Body of pancreas (tissue), 4 donors: ENCODE measurements at regions not wholly inside any gene's neighbourhood (a gene's known extent, or its start where the extent isn't known, plus 50 kb on each side); places are given as distances from the start of the nearest gene placed in this dataset.

ENCODE experiments used
- ATAC-seq: fragments of 150-250 bp; one replicate; pipeline ENCODE4 v1.9.1; 2016
- DNase-seq, 4 donors: peaks; one replicate each; pipeline ENCODE4 v3.0.0-alpha.2; 2019
- H3K27ac ChIP-seq, 4 donors: fragments of 200-600 bp; sonication (generic); 1 replicate in 3 of 4; 2 replicates in 1 of 4; pipeline versions ENCODE4 v1.5.1 to v1.6.1; 2016 to 2019; ENCODE audit warnings: mild to moderate bottlenecking in 1 of 4, mixed read lengths in 1 of 4, moderate library complexity in 1 of 4
- H3K27me3 ChIP-seq, 2 donors: fragments of 200-600 bp; sonication (generic); one replicate each; pipeline ENCODE4 v1.6.0; 2016; ENCODE audit warnings: mild to moderate bottlenecking in 1 of 2
- H3K36me3 ChIP-seq, 2 donors: fragments of 200-600 bp; sonication (generic); replicated peaks in 1 of 2; 2 replicates each; pipeline ENCODE4 v1.5.1; 2016; ENCODE audit warnings: low read depth in 2 of 2; ENCODE audit not compliant: insufficient read depth in 1 of 2
- H3K4me1 ChIP-seq: fragments of 200-600 bp; sonication (generic); one replicate; pipeline ENCODE4 v1.6.0; 2016
- H3K4me3 ChIP-seq, 2 donors: fragments of 200-600 bp; sonication (generic); 1 replicate in 1 of 2; 2 replicates in 1 of 2; pipeline ENCODE4 v1.5.1; 2016 to 2019
- H3K9me3 ChIP-seq, 3 donors: fragments of 200-600 bp; sonication (generic); 1 replicate in 2 of 3; 2 replicates in 1 of 3; pipeline ENCODE4 v1.5.1; 2016
- POLR2A ChIP-seq, 3 donors: fragments of 450-650 bp; IDR thresholded peaks; one replicate each; pipeline ENCODE4 v1.6.1; 2016; ENCODE audit warnings: antibody characterized with exemption in 3 of 3, mild to moderate bottlenecking in 2 of 3
- WGBS, 2 donors: methylation state at CpG; one replicate each; pipeline ENCODE4 v1.1.5; 2017; 5-methylcytosine and 5-hydroxymethylcytosine counted together
- intact Hi-C: fragments of 100-400 bp; cut with DNase I; formaldehyde crosslinking; loops from one replicate; pipeline ENCODE4 v1.15.1; 2023
- TF ChIP-seq, protein P1 (sequence below), 7 experiments: fragments of 450-650 bp in 4 of 7; fragments of 200-600 bp in 3 of 7; sonication (generic) in 3 of 7; IDR thresholded peaks; one replicate each; pipeline ENCODE4 v1.5.1; 2016 to 2019; ENCODE audit warnings: antibody characterized with exemption in 7 of 7

DNA sequence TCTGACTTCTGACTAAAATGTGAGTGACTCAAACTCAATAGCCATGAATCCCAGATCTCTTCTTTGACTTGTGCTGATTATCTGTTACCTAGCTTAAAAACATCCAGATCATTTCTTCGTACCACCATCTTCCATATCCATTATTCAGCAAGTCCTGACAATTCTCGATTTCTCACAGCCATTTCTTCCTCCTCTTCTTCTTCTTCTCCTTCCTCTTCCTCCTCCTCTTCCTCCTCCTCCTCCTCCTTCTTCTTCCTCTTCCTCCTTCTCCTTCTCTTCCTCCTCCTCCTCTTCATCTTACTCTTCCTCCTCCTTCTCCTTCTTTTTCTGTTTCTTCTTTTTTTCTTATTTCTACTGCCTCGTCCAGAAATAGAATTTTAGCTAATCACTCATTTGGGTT lies 77.0 kb upstream of the MAP1B start:
- Histone ChIP-seq H3K36me3 (no peaks in the 10 kb centered on the region), H3K9me3 (no peaks in the 10 kb centered on the region), H3K4me3 (no peak overlapping the region), H3K27me3 (no peaks in the 10 kb centered on the region), H3K4me1 (no peaks in the 10 kb centered on the region), H3K27ac (no peak overlapping the region)
- TF ChIP-seq POLR2A (IDR thresholded peaks at IDR 0.05) = no peak
- TF ChIP-seq, protein P1, sequence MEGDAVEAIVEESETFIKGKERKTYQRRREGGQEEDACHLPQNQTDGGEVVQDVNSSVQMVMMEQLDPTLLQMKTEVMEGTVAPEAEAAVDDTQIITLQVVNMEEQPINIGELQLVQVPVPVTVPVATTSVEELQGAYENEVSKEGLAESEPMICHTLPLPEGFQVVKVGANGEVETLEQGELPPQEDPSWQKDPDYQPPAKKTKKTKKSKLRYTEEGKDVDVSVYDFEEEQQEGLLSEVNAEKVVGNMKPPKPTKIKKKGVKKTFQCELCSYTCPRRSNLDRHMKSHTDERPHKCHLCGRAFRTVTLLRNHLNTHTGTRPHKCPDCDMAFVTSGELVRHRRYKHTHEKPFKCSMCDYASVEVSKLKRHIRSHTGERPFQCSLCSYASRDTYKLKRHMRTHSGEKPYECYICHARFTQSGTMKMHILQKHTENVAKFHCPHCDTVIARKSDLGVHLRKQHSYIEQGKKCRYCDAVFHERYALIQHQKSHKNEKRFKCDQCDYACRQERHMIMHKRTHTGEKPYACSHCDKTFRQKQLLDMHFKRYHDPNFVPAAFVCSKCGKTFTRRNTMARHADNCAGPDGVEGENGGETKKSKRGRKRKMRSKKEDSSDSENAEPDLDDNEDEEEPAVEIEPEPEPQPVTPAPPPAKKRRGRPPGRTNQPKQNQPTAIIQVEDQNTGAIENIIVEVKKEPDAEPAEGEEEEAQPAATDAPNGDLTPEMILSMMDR (IDR thresholded peaks at IDR 0.05) = no peak
- ATAC-seq = no peak
- intact Hi-C loops = no loop called here
- 61 to 70% methylated on average over 3 of the region's 3 CpGs for WGBS, 2 donors
- no peak for DNase-seq

GRCh38 chr5:72032788-72033187 lies 74.5 kb upstream of the MAP1B start:
- H3K36me3 ChIP-seq = no peaks in the 10 kb centered on the region
- WGBS, 2 donors = 46 to 49% methylated on average over 4 of the region's 4 CpGs
- no peaks in the 10 kb centered on the region for H3K4me1 ChIP-seq
- no peaks in the 10 kb centered on the region for H3K9me3 ChIP-seq
- TF ChIP-seq POLR2A (IDR thresholded peaks at IDR 0.05) = no peak
- TF ChIP-seq, protein P1 (IDR thresholded peaks at IDR 0.05) = no peak
- intact Hi-C loops = no loop called here
- no peak overlapping the region for H3K27ac ChIP-seq
- DNase-seq (no peak), ATAC-seq (no peak)
- no peaks in the 10 kb centered on the region for H3K27me3 ChIP-seq
- H3K4me3 ChIP-seq = no peak overlapping the region

- no peak overlapping the region for H3K27ac ChIP-seq
- no peak for TF ChIP-seq POLR2A (IDR thresholded peaks at IDR 0.05)
- TF ChIP-seq, protein P1 (IDR thresholded peaks at IDR 0.05) = no peak
- ATAC-seq = no peak
- no peaks in the 10 kb centered on the region for H3K36me3 ChIP-seq
- no peaks in the 10 kb centered on the region for H3K9me3 ChIP-seq
- no peaks in the 10 kb centered on the region for H3K27me3 ChIP-seq
- intact Hi-C loops = no loop called here
- H3K4me3 ChIP-seq = no peak overlapping the region
- WGBS, 2 donors = 63 to 64% methylated on average over 4 of the region's 4 CpGs
- no peaks in the 10 kb centered on the region for H3K4me1 ChIP-seq
- DNase-seq = no peak
Measured at GRCh38 chr5:72034770-72035169, 72.5 kb upstream of the MAP1B start.

DNA sequence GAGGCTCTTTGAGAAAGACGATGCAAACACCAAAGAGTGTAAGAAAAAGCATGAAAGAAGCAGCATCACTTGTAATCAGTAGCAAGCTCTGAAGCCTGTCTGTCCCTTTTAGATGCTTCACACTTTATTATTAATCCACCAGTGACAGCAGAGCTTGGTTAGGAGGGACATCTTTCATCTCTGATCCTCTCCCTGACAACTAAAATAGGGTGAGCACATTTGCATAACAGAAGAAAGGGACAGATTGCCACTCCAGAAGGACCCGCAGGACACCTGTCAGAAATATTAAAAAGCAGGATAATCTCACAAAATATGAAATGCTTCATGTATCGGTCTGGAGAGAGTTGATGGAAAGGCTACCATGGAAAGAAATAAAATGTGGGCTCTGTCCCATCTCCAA lies 71.4 kb upstream of the MAP1B start:
- 50 to 59% methylated on average over 3 of the region's 3 CpGs for WGBS, 2 donors
- ATAC-seq = no peak
- Histone ChIP-seq H3K27ac (no peak overlapping the region), H3K9me3 (no peaks in the 10 kb centered on the region), H3K27me3 (no peaks in the 10 kb centered on the region), H3K4me3 (no peak overlapping the region), H3K36me3 (no peaks in the 10 kb centered on the region), H3K4me1 (no peaks in the 10 kb centered on the region)
- TF ChIP-seq, protein P1 (IDR thresholded peaks at IDR 0.05) = no peak
- TF ChIP-seq POLR2A (IDR thresholded peaks at IDR 0.05) = no peak
- no peak for DNase-seq
- intact Hi-C loops = no loop called here

GRCh38 chr5:72036951-72037350 lies 70.3 kb upstream of the MAP1B start:
- ATAC-seq = no peak
- H3K27ac ChIP-seq = no peak overlapping the region
- 53 to 54% methylated on average over 3 of the region's 3 CpGs for WGBS, 2 donors
- no peaks in the 10 kb centered on the region for H3K27me3 ChIP-seq
- H3K4me1 ChIP-seq = no peaks in the 10 kb centered on the region
- intact Hi-C loops = no loop called here
- no peaks in the 10 kb centered on the region for H3K9me3 ChIP-seq
- H3K36me3 ChIP-seq = no peaks in the 10 kb centered on the region
- no peak overlapping the region for H3K4me3 ChIP-seq
- DNase-seq = no peak
- TF ChIP-seq, protein P1 (IDR thresholded peaks at IDR 0.05) = no peak
- no peak for TF ChIP-seq POLR2A (IDR thresholded peaks at IDR 0.05)
